ENCODE measurements at regions not wholly inside any gene's neighbourhood (a gene's known extent, or its start where the extent isn't known, plus 50 kb on each side); places are given as distances from the start of the nearest gene placed in this dataset.

DNA sequence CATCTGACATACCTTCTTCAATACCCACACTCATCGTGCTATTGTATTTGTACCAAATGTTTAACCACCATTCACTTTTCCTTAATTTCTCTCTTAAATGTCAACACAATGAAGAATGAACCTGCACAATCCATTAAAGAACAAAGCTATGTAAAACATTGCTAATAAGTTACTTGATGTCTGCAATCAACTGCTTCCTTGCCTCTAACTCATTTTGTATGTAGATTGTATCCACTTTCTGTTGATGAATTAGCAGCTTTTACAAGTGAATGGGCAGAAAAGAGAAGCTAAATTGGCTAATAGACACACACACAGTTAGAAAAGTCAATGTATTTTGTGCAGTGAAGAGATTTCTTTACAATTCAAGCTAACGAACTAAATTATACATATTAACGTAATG lies 212.5 kb upstream of the NDST3 start:
- no CpG with 5 or more reads among the region's 3 CpGs for WGBS (ENCODE audit: extremely low coverage, insufficient read length, low lambda C conversion rate)
- no peak overlapping the region for H2BK12ac ChIP-seq (ENCODE audit: insufficient read length, low read depth, low read length)
- H3T11ph ChIP-seq (ENCODE audit: low read length): no peak overlapping the region
- no peak overlapping the region for H3K4me2 ChIP-seq (ENCODE audit: insufficient read depth, insufficient read length, low read length)
- no peak overlapping the region for H2BK120ac ChIP-seq (ENCODE audit: low read depth, low read length, poor library complexity, severe bottlenecking)
- H4K5ac ChIP-seq (ENCODE audit: insufficient read length, low read depth, low read length): no peak overlapping the region
- no peak overlapping the region for H3K9ac ChIP-seq (ENCODE audit: extremely low read depth, insufficient read length, low read length)
- no peaks in the 10 kb centered on the region for H3K27me3 ChIP-seq (ENCODE audit: insufficient read depth, low read length)
- H2BK5ac ChIP-seq (ENCODE audit: insufficient read length, low read length): no peak overlapping the region
- Mint-ChIP-seq H3K36me3 (ENCODE audit: insufficient read depth in 1 of 3, low read depth in 3 of 3) (peaks cover 0 to 4% (median 2%) of the 10 kb centered on the region in 3 experiments; a peak in 3 of 7 replicates), H3K4me1 (peaks cover 17 to 25% of the 10 kb centered on the region in 2 experiments), H3K27ac (no peak overlapping the region), H3K4me3 (no peak overlapping the region), H3K9me3 (peaks cover 3 to 5% of the 10 kb centered on the region in 2 experiments; a peak in 3 of 5 replicates), H3K27me3 (ENCODE audit: low read depth) (no peaks in the 10 kb centered on the region)
- H3K9me3 ChIP-seq (ENCODE audit: control insufficient read depth, low read depth, low read length): no peaks in the 10 kb centered on the region
- no peaks in the 10 kb centered on the region for H4K20me1 ChIP-seq (ENCODE audit: control insufficient read depth, insufficient read depth, insufficient read length)
- no peaks in the 10 kb centered on the region for H3K23me2 ChIP-seq (ENCODE audit: insufficient read length, low read depth, low read length, poor library complexity, severe bottlenecking)
- H3K4me1 ChIP-seq (ENCODE audit: insufficient read depth, low read length): peaks cover 2% of the 10 kb centered on the region; the same call in 1 of the 2 replicates
- H3K23ac ChIP-seq (ENCODE audit: insufficient read length, low read depth, low read length): no peak overlapping the region
- H3K56ac ChIP-seq (ENCODE audit: insufficient read length, low read depth, low read length): no peak overlapping the region
- no peak overlapping the region for H4K91ac ChIP-seq (ENCODE audit: insufficient read length, low read depth, low read length)
- no peak overlapping the region for H3K27ac ChIP-seq (ENCODE audit: insufficient read length, low read depth, low read length)
- no peak overlapping the region for H2AFZ ChIP-seq (ENCODE audit: low read length)
- no peak overlapping the region for H3K14ac ChIP-seq (ENCODE audit: insufficient read depth, low read length)
- no peak for DNase-seq
- no peak overlapping the region for H2AK5ac ChIP-seq (ENCODE audit: insufficient read length, low read length)
- TF ChIP-seq, protein P1, sequence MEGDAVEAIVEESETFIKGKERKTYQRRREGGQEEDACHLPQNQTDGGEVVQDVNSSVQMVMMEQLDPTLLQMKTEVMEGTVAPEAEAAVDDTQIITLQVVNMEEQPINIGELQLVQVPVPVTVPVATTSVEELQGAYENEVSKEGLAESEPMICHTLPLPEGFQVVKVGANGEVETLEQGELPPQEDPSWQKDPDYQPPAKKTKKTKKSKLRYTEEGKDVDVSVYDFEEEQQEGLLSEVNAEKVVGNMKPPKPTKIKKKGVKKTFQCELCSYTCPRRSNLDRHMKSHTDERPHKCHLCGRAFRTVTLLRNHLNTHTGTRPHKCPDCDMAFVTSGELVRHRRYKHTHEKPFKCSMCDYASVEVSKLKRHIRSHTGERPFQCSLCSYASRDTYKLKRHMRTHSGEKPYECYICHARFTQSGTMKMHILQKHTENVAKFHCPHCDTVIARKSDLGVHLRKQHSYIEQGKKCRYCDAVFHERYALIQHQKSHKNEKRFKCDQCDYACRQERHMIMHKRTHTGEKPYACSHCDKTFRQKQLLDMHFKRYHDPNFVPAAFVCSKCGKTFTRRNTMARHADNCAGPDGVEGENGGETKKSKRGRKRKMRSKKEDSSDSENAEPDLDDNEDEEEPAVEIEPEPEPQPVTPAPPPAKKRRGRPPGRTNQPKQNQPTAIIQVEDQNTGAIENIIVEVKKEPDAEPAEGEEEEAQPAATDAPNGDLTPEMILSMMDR (conservative IDR thresholded peaks at IDR 0.05): no peak
- no peak overlapping the region for H2BK15ac ChIP-seq (ENCODE audit: low read depth, low read length)
- H3K18ac ChIP-seq (ENCODE audit: insufficient read length, low read depth, low read length): no peak overlapping the region
- H2BK20ac ChIP-seq (ENCODE audit: low read depth, low read length, poor library complexity, severe bottlenecking): no peak overlapping the region
- H3K79me1 ChIP-seq (ENCODE audit: insufficient read depth, low read depth, low read length, poor library complexity, severe bottlenecking): no peaks in the 10 kb centered on the region
- no peaks in the 10 kb centered on the region for H3K79me2 ChIP-seq (ENCODE audit: insufficient read depth, low read length)
- no peak overlapping the region for H3K4ac ChIP-seq (ENCODE audit: low read depth, low read length)
- no peak overlapping the region for H4K8ac ChIP-seq (replicated peaks; ENCODE audit: insufficient read length, low read depth, low read length)

Data from H9 (cell line).